ENCODE measurements at regions not wholly inside any gene's neighbourhood (a gene's known extent, or its start where the extent isn't known, plus 50 kb on each side); places are given as distances from the start of the nearest gene placed in this dataset.
"Not testable (repeated sequence)": the region's sequence is repeated elsewhere in the genome, so short reads cannot be mapped to it uniquely, and the experiment has no call there.

GRCh38 chr1:234780112-234780511 lies 170.1 kb upstream of the IRF2BP2 start:
- Histone ChIP-seq H3K4me3 (no peak overlapping the region), H3K9me3 (no peaks in the 10 kb centered on the region), H3K4me1 (no peaks in the 10 kb centered on the region), H3K27ac (no peak overlapping the region), H3K27me3 (peaks cover 0 to 38% of the 10 kb centered on the region in 2 donors), H3K36me3 (no peaks in the 10 kb centered on the region)
- intact Hi-C loops (cut with DNase I; ENCODE audit: low total_unique reads) = no loop called here
- TF ChIP-seq POLR2AphosphoS5 (IDR thresholded peaks at IDR 0.05) (no peak), POLR2A (IDR thresholded peaks at IDR 0.05) (no peak), CTCF (IDR thresholded peaks at IDR 0.05) (no peak)
- no peak for DNase-seq (ENCODE audit: low spot score in 2 of 2)

- intact Hi-C loops (cut with DNase I; ENCODE audit: low total_unique reads); H3K4me1 ChIP-seq; H3K27ac ChIP-seq; DNase-seq (ENCODE audit: low spot score in 2 of 2); H3K4me3 ChIP-seq; H3K9me3 ChIP-seq; H3K36me3 ChIP-seq: not testable (repeated sequence)
- peaks cover 0 to 38% of the 10 kb centered on the region in 2 donors for H3K27me3 ChIP-seq
These were observed 169.6 kb upstream of the IRF2BP2 start for GRCh38 chr1:234779600-234779999.

GRCh38 chr1:234779160-234779538 lies 169.2 kb upstream of the IRF2BP2 start:
- H3K4me1 ChIP-seq = no peaks in the 10 kb centered on the region
- peaks cover 0 to 38% of the 10 kb centered on the region in 2 donors for H3K27me3 ChIP-seq
- intact Hi-C loops (cut with DNase I; ENCODE audit: low total_unique reads) = no loop called here
- no peaks in the 10 kb centered on the region for H3K36me3 ChIP-seq
- TF ChIP-seq POLR2AphosphoS5 (IDR thresholded peaks at IDR 0.05) = no peak
- no peak for TF ChIP-seq POLR2A (IDR thresholded peaks at IDR 0.05)
- TF ChIP-seq CTCF (IDR thresholded peaks at IDR 0.05) = no peak
- H3K27ac ChIP-seq = no peak overlapping the region
- no peaks in the 10 kb centered on the region for H3K9me3 ChIP-seq
- H3K4me3 ChIP-seq = no peak overlapping the region
- peak in 1 of 2 donors; percentile 18 for DNase-seq (ENCODE audit: low spot score in 2 of 2)

GRCh38 chr1:234778221-234779159 lies 168.5 kb upstream of the IRF2BP2 start:
- intact Hi-C loops (cut with DNase I; ENCODE audit: low total_unique reads) = no loop called here
- Histone ChIP-seq H3K27me3 (peaks cover 0 to 38% of the 10 kb centered on the region in 2 donors), H3K4me3 (no peak overlapping the region), H3K36me3 (no peaks in the 10 kb centered on the region), H3K27ac (no peak overlapping the region), H3K4me1 (no peaks in the 10 kb centered on the region), H3K9me3 (no peaks in the 10 kb centered on the region)
- DNase-seq (ENCODE audit: low spot score in 2 of 2) = peak in 1 of 2 donors; percentile 23
- TF ChIP-seq POLR2AphosphoS5 (IDR thresholded peaks at IDR 0.05) (no peak), CTCF (IDR thresholded peaks at IDR 0.05) (no peak), POLR2A (IDR thresholded peaks at IDR 0.05) (no peak)

- H3K9me3 ChIP-seq = no peaks in the 10 kb centered on the region
- TF ChIP-seq CTCF (IDR thresholded peaks at IDR 0.05) = no peak
- TF ChIP-seq POLR2A (IDR thresholded peaks at IDR 0.05) = no peak
- TF ChIP-seq POLR2AphosphoS5 (IDR thresholded peaks at IDR 0.05) = no peak
- no peak overlapping the region for H3K27ac ChIP-seq
- no peak for DNase-seq (ENCODE audit: low spot score in 2 of 2)
- no peak overlapping the region for H3K4me3 ChIP-seq
- H3K4me1 ChIP-seq = no peaks in the 10 kb centered on the region
- intact Hi-C loops (cut with DNase I; ENCODE audit: low total_unique reads) = no loop called here
- no peaks in the 10 kb centered on the region for H3K36me3 ChIP-seq
- peaks cover 0 to 38% of the 10 kb centered on the region in 2 donors for H3K27me3 ChIP-seq
These were observed 167.9 kb upstream of the IRF2BP2 start for GRCh38 chr1:234777856-234778220.

All from breast epithelium (tissue), 4 donors.